ENCODE measurements at regions not wholly inside any gene's neighbourhood (a gene's known extent, or its start where the extent isn't known, plus 50 kb on each side); places are given as distances from the start of the nearest gene placed in this dataset.

GRCh38 chr12:74119811-74120362 lies 417.7 kb upstream of the ATXN7L3B start (continued):
- TF ChIP-seq ELK1 (IDR thresholded peaks at IDR 0.05; ENCODE audit: low read depth, low read length), result no peak
- TF ChIP-seq ZC3H11A (IDR thresholded peaks at IDR 0.05), result no peak
- TF ChIP-seq RFX5 (IDR thresholded peaks at IDR 0.05), result no peak

GRCh38 chr12:74120644-74121043 lies 417.0 kb upstream of the ATXN7L3B start:
- ATAC-seq, result no peak
- no peak for FAIRE-seq
- no peak overlapping the region for H3K4me3 ChIP-seq
- POLR2A ChIA-PET, result no interaction called here
- no peak for DNase-seq (ENCODE audit: low read depth in 1 of 2, low spot score in 1 of 2)
- CTCF ChIA-PET, result interaction anchor here (1.2 kb wide), 1 partner anchor 20 kb away, joined by 3 read pairs; no protein-coding TSS in a partner anchor
- no peak overlapping the region for H3K4me2 ChIP-seq
- no peak for TF ChIP-seq JUNB (IDR thresholded peaks at IDR 0.05)
- TF ChIP-seq KDM1A (IDR thresholded peaks at IDR 0.05; ENCODE audit: low read depth), result no peak
- TF ChIP-seq ESRRA (IDR thresholded peaks at IDR 0.05; ENCODE audit: borderline replicate concordance, low read length), result no peak
- TF ChIP-seq RARB (CRISPR knock-in tag; IDR thresholded peaks at IDR 0.05), result no peak
- TF ChIP-seq ZC3H11A (IDR thresholded peaks at IDR 0.05), result no peak
- TF ChIP-seq TFCP2L1 (CRISPR knock-in tag; IDR thresholded peaks at IDR 0.05), result no peak
- TF ChIP-seq CHD2 (IDR thresholded peaks at IDR 0.05; ENCODE audit: low read length, partially characterized antibody), result no peak
- TF ChIP-seq ELK1 (IDR thresholded peaks at IDR 0.05; ENCODE audit: low read depth, low read length), result no peak
- TF ChIP-seq MAX (IDR thresholded peaks at IDR 0.05), result no peak
- TF ChIP-seq GATA3 (IDR thresholded peaks at IDR 0.05; ENCODE audit: borderline replicate concordance), result no peak
- TF ChIP-seq RFX5 (IDR thresholded peaks at IDR 0.05), result no peak
- H3K27ac ChIP-seq, result no peak overlapping the region
- H3K9me3 ChIP-seq, result no peaks in the 10 kb centered on the region
- 57% methylated on average over 1 of the region's 1 CpG for WGBS (ENCODE audit: missing lambda C conversion rate)
- H3K4me1 ChIP-seq, result no peaks in the 10 kb centered on the region

- CTCF ChIA-PET, result no interaction called here
- H3K4me2 ChIP-seq, result peak overlapping the region; percentile 36; the same call in 2 of the 3 replicates
- POLR2A ChIA-PET, result no interaction called here
- FAIRE-seq (no peak), DNase-seq (ENCODE audit: low read depth in 1 of 2, low spot score in 1 of 2) (no peak), ATAC-seq (no peak)
- H3K27ac ChIP-seq, result no peak overlapping the region
- H3K4me1 ChIP-seq, result no peaks in the 10 kb centered on the region
- TF ChIP-seq RNF2 (IDR thresholded peaks at IDR 0.05; ENCODE audit: borderline replicate concordance, low read depth) (no peak), FOSL2 (IDR thresholded peaks at IDR 0.05) (no peak), FOSL2 (CRISPR knock-in tag; IDR thresholded peaks at IDR 0.05) (no peak), MYC (IDR thresholded peaks at IDR 0.05; ENCODE audit: borderline replicate concordance, low read length) (no peak), NR3C1 (IDR thresholded peaks at IDR 0.05) (no peak), RAD21 (conservative IDR thresholded peaks at IDR 0.05 in 1 of 2, IDR thresholded peaks at IDR 0.05 in 1 of 2) (no peak), TP53 (CRISPR knock-in tag; IDR thresholded peaks at IDR 0.05) (no peak), CEBPB (IDR thresholded peaks at IDR 0.05) (no peak), POLR2A (IDR thresholded peaks at IDR 0.05; ENCODE audit: low read length) (no peak), CBX8 (IDR thresholded peaks at IDR 0.05) (no peak), USF2 (IDR thresholded peaks at IDR 0.05) (no peak), JUN (IDR thresholded peaks at IDR 0.05) (no peak), PHF8 (IDR thresholded peaks at IDR 0.05; ENCODE audit: borderline replicate concordance, low read depth) (no peak), NFE2L2 (conservative IDR thresholded peaks at IDR 0.05; ENCODE audit: low read length) (no peak)
- H3K4me3 ChIP-seq, result no peak overlapping the region
- H3K9me3 ChIP-seq, result peaks cover 8% of the 10 kb centered on the region; the same call in 1 of the 3 replicates
- WGBS (ENCODE audit: missing lambda C conversion rate), result 67% methylated on average over 2 of the region's 2 CpGs
These were observed 407.9 kb upstream of the ATXN7L3B start for GRCh38 chr12:74129702-74130101.

Data from A549 (cell line).